SKM-1 treated with dmso at 0.1 percent for 144 hours (cell line): ENCODE measurements at regions not wholly inside any gene's neighbourhood (a gene's known extent, or its start where the extent isn't known, plus 50 kb on each side); places are given as distances from the start of the nearest gene placed in this dataset.

Source experiments
- DNase-seq: peaks from one replicate; lab custom pipeline; 2025; ENCODE audit not compliant: unreplicated experiment; lab: John Stamatoyannopoulos, UW

GRCh38 chr11:44488165-44488965, 77.1 kb upstream of the CD82 start:
- no peak for DNase-seq

GRCh38 chr11:44493383-44493782, 72.1 kb upstream of the CD82 start:
- DNase-seq = no peak

GRCh38 chr11:44493930-44494329, 71.5 kb upstream of the CD82 start:
- no peak for DNase-seq

- DNase-seq = no peak
Observed at GRCh38 chr11:44494785-44495184, 70.7 kb upstream of the CD82 start.

- no peak for DNase-seq
Observed at GRCh38 chr11:44496391-44496790, 69.1 kb upstream of the CD82 start.

- no peak for DNase-seq
Observed at GRCh38 chr11:44498089-44498871, 67.2 kb upstream of the CD82 start.

GRCh38 chr11:44502506-44502905, 63.0 kb upstream of the CD82 start:
- no peak for DNase-seq

- DNase-seq = no peak
Observed at GRCh38 chr11:44505581-44506054, 59.8 kb upstream of the CD82 start.

GRCh38 chr11:44506375-44507016, 59.0 kb upstream of the CD82 start:
- no peak for DNase-seq

GRCh38 chr11:44507491-44507890, 58.0 kb upstream of the CD82 start:
- DNase-seq = no peak

- no peak for DNase-seq
Observed at GRCh38 chr11:44507896-44508445, 57.5 kb upstream of the CD82 start.

GRCh38 chr11:44509296-44509695, 56.2 kb upstream of the CD82 start:
- DNase-seq = no peak

- DNase-seq = no peak
Observed at GRCh38 chr11:44510372-44510771, 55.1 kb upstream of the CD82 start.

GRCh38 chr11:44512818-44513217, 52.6 kb upstream of the CD82 start:
- DNase-seq = no peak

GRCh38 chr11:44515048-44515447, 50.4 kb upstream of the CD82 start:
- no peak for DNase-seq
